ENCODE measurements at regions not wholly inside any gene's neighbourhood (a gene's known extent, or its start where the extent isn't known, plus 50 kb on each side); places are given as distances from the start of the nearest gene placed in this dataset.

- H3K36me3 Mint-ChIP-seq = no peaks in the 10 kb centered on the region
- H3K4me3 Mint-ChIP-seq = no peak overlapping the region
- H3K27ac Mint-ChIP-seq = no peak overlapping the region
- peaks cover 31% of the 10 kb centered on the region for H3K4me1 Mint-ChIP-seq
- H3K9me3 Mint-ChIP-seq = no peaks in the 10 kb centered on the region
- ChIA-PET POLR2A (no interaction called here), CTCF (no interaction called here)
- ATAC-seq (no peak), DNase-seq (ENCODE audit: low spot score) (no peak)
- no peaks in the 10 kb centered on the region; the same call in 1 of the 2 replicates for H3K27me3 Mint-ChIP-seq (ENCODE audit: low read depth)
- TF ChIP-seq TEAD4 (CRISPR knock-in tag; IDR thresholded peaks at IDR 0.05) = no peak
- no peak for TF ChIP-seq FOXP1 (CRISPR knock-in tag; IDR thresholded peaks at IDR 0.05; ENCODE audit: borderline replicate concordance)
- no peak for TF ChIP-seq ZNF138 (CRISPR knock-in tag; conservative IDR thresholded peaks at IDR 0.05)
- TF ChIP-seq ZSCAN18 (CRISPR knock-in tag; IDR thresholded peaks at IDR 0.05) = no peak
- no peak for TF ChIP-seq ZNF423 (CRISPR knock-in tag; IDR thresholded peaks at IDR 0.05)
- TF ChIP-seq AFF4 (CRISPR knock-in tag; IDR thresholded peaks at IDR 0.05; ENCODE audit: borderline replicate concordance) = no peak
- TF ChIP-seq ZNF425 (CRISPR knock-in tag; conservative IDR thresholded peaks at IDR 0.05) = no peak
- TF ChIP-seq TEAD1 (CRISPR knock-in tag; IDR thresholded peaks at IDR 0.05) = no peak
- no peak for TF ChIP-seq MAX (CRISPR knock-in tag; IDR thresholded peaks at IDR 0.05)
- no peak for TF ChIP-seq FOXP4 (CRISPR knock-in tag; IDR thresholded peaks at IDR 0.05)
- no peak for TF ChIP-seq MXD4 (CRISPR knock-in tag; IDR thresholded peaks at IDR 0.05; ENCODE audit: borderline replicate concordance)
- no peak for TF ChIP-seq NR3C1 (CRISPR knock-in tag; conservative IDR thresholded peaks at IDR 0.05; ENCODE audit: low read depth)
These were observed 217.1 kb downstream of the MED10 start for GRCh38 chr5:6161257-6161656.

- no peaks in the 10 kb centered on the region for H3K9me3 Mint-ChIP-seq
- peaks cover 28% of the 10 kb centered on the region for H3K4me1 Mint-ChIP-seq
- ChIA-PET CTCF (no interaction called here), POLR2A (no interaction called here)
- peak; percentile 56 for ATAC-seq
- no peak overlapping the region for H3K4me3 Mint-ChIP-seq
- no peaks in the 10 kb centered on the region for H3K36me3 Mint-ChIP-seq
- DNase-seq (ENCODE audit: low spot score) = no peak
- H3K27ac Mint-ChIP-seq = no peak overlapping the region
- no peaks in the 10 kb centered on the region; the same call in 1 of the 2 replicates for H3K27me3 Mint-ChIP-seq (ENCODE audit: low read depth)
- no peak for TF ChIP-seq E2F1 (CRISPR knock-in tag; IDR thresholded peaks at IDR 0.05)
- TF ChIP-seq NR1H2 (CRISPR knock-in tag; IDR thresholded peaks at IDR 0.05) = no peak
- TF ChIP-seq ZNF532 (CRISPR knock-in tag; IDR thresholded peaks at IDR 0.05; ENCODE audit: borderline replicate concordance) = no peak
- no peak for TF ChIP-seq ZBTB43 (CRISPR knock-in tag; IDR thresholded peaks at IDR 0.05)
- no peak for TF ChIP-seq FOXP1 (CRISPR knock-in tag; IDR thresholded peaks at IDR 0.05; ENCODE audit: borderline replicate concordance)
- TF ChIP-seq CREB1 (CRISPR knock-in tag; IDR thresholded peaks at IDR 0.05) = no peak
These were observed 218.4 kb downstream of the MED10 start for GRCh38 chr5:6159832-6160430.
